ENCODE measurements at regions not wholly inside any gene's neighbourhood (a gene's known extent, or its start where the extent isn't known, plus 50 kb on each side); places are given as distances from the start of the nearest gene placed in this dataset.

DNA sequence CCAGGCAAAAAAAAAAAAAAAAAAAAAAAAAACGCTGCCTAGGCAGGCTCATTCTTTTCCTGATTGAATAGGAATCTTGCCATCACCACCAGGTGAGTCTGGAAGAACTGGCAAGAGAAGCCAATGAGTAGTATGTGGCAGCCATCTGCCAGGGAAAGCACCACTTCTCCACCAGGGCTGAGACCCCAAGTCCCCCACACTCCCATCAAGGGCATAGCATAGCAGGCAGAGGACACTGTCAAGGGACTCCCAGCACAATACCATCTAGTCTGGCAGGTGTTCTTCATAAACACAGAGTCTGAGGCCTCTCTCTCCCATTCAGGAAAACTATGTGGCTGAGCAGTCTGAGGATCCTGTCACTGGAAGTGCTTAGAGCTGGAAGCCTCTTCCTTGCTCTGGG is 538.1 kb upstream of the DSEL start:
- TF ChIP-seq, protein P1, sequence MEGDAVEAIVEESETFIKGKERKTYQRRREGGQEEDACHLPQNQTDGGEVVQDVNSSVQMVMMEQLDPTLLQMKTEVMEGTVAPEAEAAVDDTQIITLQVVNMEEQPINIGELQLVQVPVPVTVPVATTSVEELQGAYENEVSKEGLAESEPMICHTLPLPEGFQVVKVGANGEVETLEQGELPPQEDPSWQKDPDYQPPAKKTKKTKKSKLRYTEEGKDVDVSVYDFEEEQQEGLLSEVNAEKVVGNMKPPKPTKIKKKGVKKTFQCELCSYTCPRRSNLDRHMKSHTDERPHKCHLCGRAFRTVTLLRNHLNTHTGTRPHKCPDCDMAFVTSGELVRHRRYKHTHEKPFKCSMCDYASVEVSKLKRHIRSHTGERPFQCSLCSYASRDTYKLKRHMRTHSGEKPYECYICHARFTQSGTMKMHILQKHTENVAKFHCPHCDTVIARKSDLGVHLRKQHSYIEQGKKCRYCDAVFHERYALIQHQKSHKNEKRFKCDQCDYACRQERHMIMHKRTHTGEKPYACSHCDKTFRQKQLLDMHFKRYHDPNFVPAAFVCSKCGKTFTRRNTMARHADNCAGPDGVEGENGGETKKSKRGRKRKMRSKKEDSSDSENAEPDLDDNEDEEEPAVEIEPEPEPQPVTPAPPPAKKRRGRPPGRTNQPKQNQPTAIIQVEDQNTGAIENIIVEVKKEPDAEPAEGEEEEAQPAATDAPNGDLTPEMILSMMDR (IDR thresholded peaks at IDR 0.05), result no peak
- CTCF ChIA-PET, result no interaction called here
- DNase-seq (no peak), ATAC-seq (ENCODE audit: low read depth) (no peak)
- Mint-ChIP-seq H3K4me3 (no peak overlapping the region), H3K36me3 (ENCODE audit: low read depth) (no peaks in the 10 kb centered on the region), H3K9me3 (peaks cover 5% of the 10 kb centered on the region), H3K27ac (no peak overlapping the region), H3K4me1 (no peaks in the 10 kb centered on the region), H3K27me3 (no peaks in the 10 kb centered on the region)
- POLR2A ChIA-PET, result no interaction called here
- intact Hi-C loops (cut with micrococcal nuclease), result no loop called here

DNA sequence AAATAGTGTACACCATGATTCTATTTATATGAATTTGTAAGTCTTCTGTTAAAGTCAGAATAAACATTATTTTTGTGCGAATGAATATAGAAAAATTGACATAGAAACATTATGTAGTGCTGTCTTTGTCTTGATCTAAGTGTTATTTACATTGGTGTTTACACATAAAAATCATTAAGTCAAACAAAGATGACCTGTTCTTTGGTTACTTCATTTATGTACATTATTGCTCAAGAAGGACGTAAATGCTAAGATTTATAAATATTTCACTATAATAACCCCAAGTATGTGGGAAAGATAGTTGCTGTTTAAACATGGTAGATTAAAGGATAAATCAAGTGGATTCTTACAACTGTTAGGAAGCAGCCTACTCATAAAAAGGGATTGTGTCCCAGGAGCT is 536.8 kb upstream of the DSEL start:
- Mint-ChIP-seq H3K27me3 (no peaks in the 10 kb centered on the region), H3K4me3 (no peak overlapping the region), H3K27ac (no peak overlapping the region), H3K4me1 (no peaks in the 10 kb centered on the region), H3K36me3 (ENCODE audit: low read depth) (no peaks in the 10 kb centered on the region), H3K9me3 (peaks cover 5% of the 10 kb centered on the region)
- intact Hi-C loops (cut with micrococcal nuclease), result no loop called here
- ChIA-PET POLR2A (no interaction called here), CTCF (no interaction called here)
- TF ChIP-seq, protein P1 (IDR thresholded peaks at IDR 0.05), result no peak
- ATAC-seq (ENCODE audit: low read depth) (no peak), DNase-seq (no peak)

DNA sequence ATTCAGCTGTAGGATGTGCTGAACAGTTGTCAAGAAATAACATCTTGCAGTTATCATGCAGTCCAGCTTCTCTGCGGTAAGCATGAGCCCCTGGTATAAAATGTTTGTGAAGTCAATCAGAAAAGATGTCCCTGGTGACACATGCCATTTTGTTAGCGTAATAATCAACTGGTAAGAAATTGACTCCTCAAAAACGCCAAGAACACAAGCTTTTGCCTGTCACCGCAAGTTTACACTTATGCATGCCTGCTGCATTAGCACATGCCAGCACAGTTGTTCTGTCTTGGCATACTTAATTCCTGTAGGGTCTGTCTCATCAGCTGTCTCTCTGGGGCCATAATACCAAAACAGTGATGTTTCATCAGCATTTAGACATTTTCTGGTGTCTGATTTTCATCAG is 524.8 kb upstream of the DSEL start:
- Mint-ChIP-seq H3K27ac (no peak overlapping the region), H3K4me1 (no peaks in the 10 kb centered on the region), H3K36me3 (ENCODE audit: low read depth) (no peaks in the 10 kb centered on the region), H3K4me3 (no peak overlapping the region), H3K27me3 (no peaks in the 10 kb centered on the region), H3K9me3 (peaks cover 4% of the 10 kb centered on the region)
- CTCF ChIA-PET, result no interaction called here
- POLR2A ChIA-PET, result no interaction called here
- DNase-seq (no peak), ATAC-seq (ENCODE audit: low read depth) (no peak)
- intact Hi-C loops (cut with micrococcal nuclease), result no loop called here
- TF ChIP-seq, protein P1 (IDR thresholded peaks at IDR 0.05), result no peak

DNA sequence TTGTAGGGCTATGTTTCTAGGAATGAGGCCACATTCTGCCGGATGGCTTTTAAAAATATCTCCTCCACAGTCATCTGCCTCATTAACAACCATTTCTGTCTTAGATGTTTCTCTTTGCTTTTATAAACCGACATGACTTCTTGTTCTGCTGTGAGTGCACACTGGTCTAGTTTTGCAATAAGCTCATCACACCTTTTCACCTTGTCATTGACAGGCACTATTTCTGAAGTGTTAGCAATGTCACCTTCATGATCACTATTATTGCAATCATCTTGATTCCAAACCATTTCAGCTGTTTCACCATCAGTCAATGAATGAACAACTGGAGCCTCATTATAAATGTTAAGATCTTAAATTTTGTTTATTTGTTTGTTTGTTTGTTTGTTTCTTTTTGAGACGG is 523.7 kb upstream of the DSEL start:
- ChIA-PET CTCF (no interaction called here), POLR2A (no interaction called here)
- H3K36me3 Mint-ChIP-seq (ENCODE audit: low read depth), result no peaks in the 10 kb centered on the region
- H3K27ac Mint-ChIP-seq, result no peak overlapping the region
- H3K4me3 Mint-ChIP-seq, result no peak overlapping the region
- intact Hi-C loops (cut with micrococcal nuclease), result no loop called here
- H3K4me1 Mint-ChIP-seq, result no peaks in the 10 kb centered on the region
- no peak for DNase-seq
- no peak for ATAC-seq (ENCODE audit: low read depth)
- TF ChIP-seq, protein P1 (IDR thresholded peaks at IDR 0.05), result no peak
- H3K9me3 Mint-ChIP-seq, result peaks cover 4% of the 10 kb centered on the region
- no peaks in the 10 kb centered on the region for H3K27me3 Mint-ChIP-seq

DNA sequence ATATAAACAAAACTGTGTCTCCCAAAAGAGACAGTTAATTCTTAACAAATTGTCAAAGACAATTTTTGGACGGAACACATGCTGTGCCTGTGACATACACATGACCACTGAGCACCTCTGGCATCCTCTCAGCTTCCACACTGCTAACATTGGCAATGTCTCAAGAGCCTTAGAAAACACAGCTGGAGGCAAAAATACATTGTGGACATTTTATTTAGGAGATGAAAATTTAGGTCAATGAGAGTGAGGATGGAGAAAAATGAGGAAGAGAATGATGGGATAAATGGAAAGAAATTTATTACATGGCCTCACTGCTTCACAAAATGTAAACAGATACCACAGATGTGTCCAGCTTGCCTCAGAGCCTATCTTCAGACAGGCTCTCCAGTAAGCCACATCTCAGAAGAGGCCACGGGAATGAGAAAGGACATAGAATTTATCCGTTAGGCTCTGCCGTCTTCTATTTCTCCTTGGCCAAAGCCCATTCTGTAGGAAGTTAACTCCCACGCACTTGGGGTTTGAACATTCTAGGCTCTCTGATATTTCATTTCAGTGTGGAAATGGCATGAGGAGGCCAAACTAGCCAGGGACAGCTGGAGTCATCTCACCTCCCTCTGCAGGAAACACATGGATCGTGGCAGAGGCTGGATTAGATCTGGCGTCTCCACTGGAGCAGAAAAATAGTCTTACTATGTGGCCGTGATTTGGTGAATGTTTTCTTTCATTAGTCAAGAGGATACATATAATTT is 519.4 kb upstream of the DSEL start:
- ATAC-seq (ENCODE audit: low read depth) (no peak), DNase-seq (no peak)
- intact Hi-C loops (cut with micrococcal nuclease), result no loop called here
- POLR2A ChIA-PET, result no interaction called here
- no peaks in the 10 kb centered on the region for H3K4me1 Mint-ChIP-seq
- H3K4me3 Mint-ChIP-seq, result no peak overlapping the region
- no peaks in the 10 kb centered on the region for H3K36me3 Mint-ChIP-seq (ENCODE audit: low read depth)
- CTCF ChIA-PET, result no interaction called here
- no peaks in the 10 kb centered on the region for H3K27me3 Mint-ChIP-seq
- TF ChIP-seq, protein P1 (IDR thresholded peaks at IDR 0.05), result no peak
- no peaks in the 10 kb centered on the region for H3K9me3 Mint-ChIP-seq
- no peak overlapping the region for H3K27ac Mint-ChIP-seq
